Tibial artery (tissue), 4 donors: ENCODE measurements at regions not wholly inside any gene's neighbourhood (a gene's known extent, or its start where the extent isn't known, plus 50 kb on each side); places are given as distances from the start of the nearest gene placed in this dataset.

Experiments used
- DNase-seq, 2 donors: peaks; one replicate each; pipeline ENCODE4 v3.0.0-alpha.2; 2019
- H3K27ac ChIP-seq, 2 donors: fragments of 200-600 bp; sonication (generic) in 1 of 2; 1 replicate in 1 of 2; 2 replicates in 1 of 2; pipeline ENCODE4 v1.5.1; 2018 to 2019; ENCODE audit warnings: mild to moderate bottlenecking in 1 of 2
- H3K27me3 ChIP-seq, 2 donors: fragments of 200-600 bp; sonication (generic) in 1 of 2; one replicate each; pipeline versions ENCODE4 v1.5.1 to v1.6.0; 2016 to 2019
- H3K36me3 ChIP-seq, 3 donors: fragments of 200-600 bp; sonication (generic) in 2 of 3; one replicate each; pipeline ENCODE4 v1.5.1; 2016 to 2019; ENCODE audit warnings: mild to moderate bottlenecking in 2 of 3
- H3K4me1 ChIP-seq, 4 donors: fragments of 200-600 bp; sonication (generic) in 2 of 4; 1 replicate in 3 of 4; 2 replicates in 1 of 4; pipeline ENCODE4 v1.5.1; 2016 to 2019
- H3K4me3 ChIP-seq, 2 donors: fragments of 200-600 bp; sonication (generic) in 1 of 2; 1 replicate in 1 of 2; 2 replicates in 1 of 2; pipeline ENCODE4 v1.5.1; 2018 to 2019; ENCODE audit warnings: mild to moderate bottlenecking in 2 of 2
- H3K9me3 ChIP-seq, 3 donors: fragments of 200-600 bp; sonication (generic) in 1 of 3; one replicate each; pipeline ENCODE4 v1.5.1; 2016 to 2019
- intact Hi-C: fragments of 100-400 bp; cut with DNase I; formaldehyde crosslinking; loops from one replicate; pipeline ENCODE4 v1.15.0; 2023; ENCODE audit warnings: low total_unique reads
- TF ChIP-seq, protein P1 (sequence below), 2 experiments: fragments of 200-600 bp in 1 of 2; fragments of 450-650 bp in 1 of 2; IDR thresholded peaks; one replicate each; pipeline ENCODE4 v1.5.1; 2017 to 2019; ENCODE audit warnings: antibody characterized with exemption in 2 of 2, mild to moderate bottlenecking in 1 of 2, moderate library complexity in 1 of 2

DNA sequence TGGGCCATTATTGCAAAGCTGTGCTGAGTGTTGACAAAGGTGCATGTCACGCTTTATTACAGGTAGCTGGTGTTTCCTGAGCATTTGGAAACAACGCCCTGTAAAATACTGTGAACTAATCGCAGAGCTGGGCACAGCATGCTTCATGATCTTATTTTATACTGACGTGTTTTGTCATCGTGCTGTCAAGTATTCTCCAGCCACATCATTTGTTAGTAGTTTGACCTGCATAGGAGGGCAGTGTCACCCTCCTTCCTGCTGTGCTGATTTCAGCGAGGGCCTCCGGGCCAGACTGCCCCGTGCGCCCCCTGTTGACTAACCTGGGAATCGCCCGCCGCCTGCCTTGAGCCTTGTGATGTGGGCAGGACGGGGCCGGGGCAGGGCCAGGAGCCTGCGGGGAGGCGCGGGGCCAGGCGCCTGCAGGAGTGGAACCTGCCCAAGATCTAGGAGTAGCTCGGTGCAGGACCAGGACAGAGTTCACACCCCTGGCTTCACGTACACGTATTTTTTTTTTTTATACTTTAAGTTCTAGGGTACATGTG, 820.7 kb downstream of the KCNJ18 start:
- intact Hi-C loops = no loop called here
- no peak overlapping the region for H3K27ac ChIP-seq
- H3K9me3 ChIP-seq = peaks cover 0 to 7% (median 0%) of the 10 kb centered on the region in 3 donors
- no peaks in the 10 kb centered on the region for H3K4me1 ChIP-seq
- no peak for DNase-seq
- H3K27me3 ChIP-seq = no peaks in the 10 kb centered on the region
- TF ChIP-seq, protein P1, sequence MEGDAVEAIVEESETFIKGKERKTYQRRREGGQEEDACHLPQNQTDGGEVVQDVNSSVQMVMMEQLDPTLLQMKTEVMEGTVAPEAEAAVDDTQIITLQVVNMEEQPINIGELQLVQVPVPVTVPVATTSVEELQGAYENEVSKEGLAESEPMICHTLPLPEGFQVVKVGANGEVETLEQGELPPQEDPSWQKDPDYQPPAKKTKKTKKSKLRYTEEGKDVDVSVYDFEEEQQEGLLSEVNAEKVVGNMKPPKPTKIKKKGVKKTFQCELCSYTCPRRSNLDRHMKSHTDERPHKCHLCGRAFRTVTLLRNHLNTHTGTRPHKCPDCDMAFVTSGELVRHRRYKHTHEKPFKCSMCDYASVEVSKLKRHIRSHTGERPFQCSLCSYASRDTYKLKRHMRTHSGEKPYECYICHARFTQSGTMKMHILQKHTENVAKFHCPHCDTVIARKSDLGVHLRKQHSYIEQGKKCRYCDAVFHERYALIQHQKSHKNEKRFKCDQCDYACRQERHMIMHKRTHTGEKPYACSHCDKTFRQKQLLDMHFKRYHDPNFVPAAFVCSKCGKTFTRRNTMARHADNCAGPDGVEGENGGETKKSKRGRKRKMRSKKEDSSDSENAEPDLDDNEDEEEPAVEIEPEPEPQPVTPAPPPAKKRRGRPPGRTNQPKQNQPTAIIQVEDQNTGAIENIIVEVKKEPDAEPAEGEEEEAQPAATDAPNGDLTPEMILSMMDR (IDR thresholded peaks at IDR 0.05) = no peak
- H3K36me3 ChIP-seq = no peaks in the 10 kb centered on the region
- H3K4me3 ChIP-seq = no peak overlapping the region

DNA sequence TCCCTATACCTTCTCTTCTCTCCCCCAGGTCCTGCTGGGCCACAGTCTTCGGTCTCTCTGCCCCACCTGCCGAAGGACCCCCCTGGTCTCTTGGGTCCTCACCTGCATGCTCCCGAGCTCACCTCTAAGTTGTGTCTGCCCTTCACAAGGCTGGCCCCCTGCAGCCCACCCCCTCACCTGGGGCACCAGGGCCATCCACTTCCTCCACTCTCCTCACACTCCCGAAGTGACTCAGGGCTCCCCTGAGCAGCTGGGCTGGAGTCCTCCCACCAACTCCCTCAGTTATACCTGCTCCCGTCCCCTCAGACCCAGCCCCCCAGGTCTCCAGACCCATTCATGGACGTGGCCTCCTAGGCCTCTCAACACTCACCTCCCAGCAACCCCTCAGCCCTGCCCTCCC, 822.0 kb downstream of the KCNJ18 start:
- TF ChIP-seq, protein P1 (IDR thresholded peaks at IDR 0.05) = no peak
- H3K36me3 ChIP-seq = no peaks in the 10 kb centered on the region
- peaks cover 0 to 7% (median 0%) of the 10 kb centered on the region in 3 donors for H3K9me3 ChIP-seq
- no peak overlapping the region for H3K27ac ChIP-seq
- no peak for DNase-seq
- no peak overlapping the region for H3K4me3 ChIP-seq
- no peaks in the 10 kb centered on the region for H3K27me3 ChIP-seq
- intact Hi-C loops = no loop called here
- H3K4me1 ChIP-seq = no peaks in the 10 kb centered on the region

DNA sequence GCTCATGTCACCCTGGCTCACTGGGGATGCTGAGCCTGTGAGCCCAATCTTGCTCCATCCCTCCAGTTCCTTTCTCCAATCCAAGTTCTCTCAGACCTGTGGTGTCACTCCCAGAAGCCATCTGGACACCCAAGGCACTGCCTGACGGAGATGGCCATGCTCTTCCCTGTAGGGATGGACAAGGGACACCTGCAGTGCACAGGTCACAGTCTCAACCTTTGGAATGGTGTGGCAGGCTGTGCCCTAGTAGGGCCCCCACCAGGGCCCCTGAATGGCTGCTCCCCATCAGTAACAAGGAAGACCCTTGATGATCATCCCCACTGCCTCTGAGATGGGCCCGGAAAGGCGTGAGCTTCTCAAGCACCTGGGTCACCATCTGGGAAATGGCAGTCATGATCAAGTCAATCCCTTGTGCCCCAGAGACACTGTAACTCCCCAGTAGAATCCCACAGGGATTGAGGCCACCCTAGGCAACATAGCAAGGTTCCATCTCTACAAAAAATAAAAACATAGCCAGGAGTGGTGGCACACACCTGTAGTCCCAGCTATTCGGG, 822.5 kb downstream of the KCNJ18 start:
- Histone ChIP-seq H3K9me3 (peaks cover 0 to 7% (median 0%) of the 10 kb centered on the region in 3 donors), H3K27me3 (no peaks in the 10 kb centered on the region), H3K36me3 (no peaks in the 10 kb centered on the region), H3K4me1 (no peaks in the 10 kb centered on the region), H3K4me3 (no peak overlapping the region), H3K27ac (no peak overlapping the region)
- DNase-seq = no peak
- intact Hi-C loops = no loop called here
- TF ChIP-seq, protein P1 (IDR thresholded peaks at IDR 0.05) = no peak

DNA sequence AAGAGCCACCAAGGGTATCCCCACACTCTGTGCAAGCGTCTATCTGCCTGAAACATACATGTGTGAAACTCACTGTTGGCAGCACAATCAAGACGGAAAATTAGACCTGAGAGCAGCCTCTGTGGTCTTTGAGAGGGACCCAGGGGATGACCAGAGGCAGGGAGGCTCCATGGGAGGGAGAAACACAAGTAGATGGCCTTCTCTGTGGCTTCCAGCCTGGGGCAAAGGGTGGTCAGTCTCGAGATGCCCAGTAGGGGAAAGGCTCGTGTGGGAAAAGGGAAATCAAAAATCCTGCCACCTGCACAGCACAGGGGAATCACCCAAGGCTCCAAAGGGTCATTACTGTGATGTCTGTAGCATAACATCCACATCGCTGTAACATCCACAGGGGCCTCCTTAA, 823.3 kb downstream of the KCNJ18 start:
- TF ChIP-seq, protein P1 (IDR thresholded peaks at IDR 0.05) = no peak
- H3K36me3 ChIP-seq = no peaks in the 10 kb centered on the region
- DNase-seq = no peak
- no peak overlapping the region for H3K27ac ChIP-seq
- peaks cover 0 to 7% (median 0%) of the 10 kb centered on the region in 3 donors for H3K9me3 ChIP-seq
- no peak overlapping the region for H3K4me3 ChIP-seq
- intact Hi-C loops = no loop called here
- H3K4me1 ChIP-seq = no peaks in the 10 kb centered on the region
- H3K27me3 ChIP-seq = no peaks in the 10 kb centered on the region

DNA sequence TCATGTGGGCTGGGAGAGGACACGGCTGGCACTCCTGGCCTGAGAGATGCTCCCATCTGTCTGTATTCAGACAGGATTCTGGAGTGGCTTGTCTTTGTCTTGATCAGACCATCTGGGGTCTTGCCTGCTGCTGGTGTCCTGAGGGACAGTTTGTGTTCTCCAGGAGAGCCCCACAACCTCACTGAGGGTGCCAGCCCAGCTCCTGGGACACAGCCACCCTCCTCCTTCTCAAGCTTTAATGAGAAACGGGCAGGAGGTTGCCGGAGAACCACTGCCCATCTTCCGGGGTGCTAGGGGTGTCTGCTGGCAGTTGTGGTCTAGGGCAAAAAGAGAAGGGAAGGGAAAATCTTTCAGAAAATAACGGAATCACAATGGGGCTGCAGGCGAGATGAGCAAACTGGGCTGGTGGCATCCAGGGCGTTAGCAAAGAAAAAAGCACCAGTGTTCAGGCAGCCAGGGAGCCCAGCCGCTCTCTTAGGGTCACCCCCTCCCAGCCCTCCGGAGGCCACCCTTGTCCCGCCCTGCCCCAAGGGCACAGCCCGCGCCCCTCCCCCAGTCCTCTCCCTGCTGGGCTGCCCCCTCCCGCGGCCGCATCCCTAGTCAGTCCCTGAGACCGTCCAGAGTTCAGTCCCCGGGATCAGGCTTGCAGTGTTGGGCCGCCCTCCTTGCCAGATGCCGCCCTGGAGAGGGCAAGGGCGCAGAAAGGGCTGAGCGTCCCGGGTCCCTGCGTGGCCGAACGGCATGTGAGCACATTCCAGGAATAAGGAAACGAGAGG, 824.7 kb downstream of the KCNJ18 start:
- H3K4me3 ChIP-seq = no peak overlapping the region
- no peaks in the 10 kb centered on the region for H3K4me1 ChIP-seq
- TF ChIP-seq, protein P1 (IDR thresholded peaks at IDR 0.05) = no peak
- H3K27ac ChIP-seq = no peak overlapping the region
- intact Hi-C loops = no loop called here
- no peaks in the 10 kb centered on the region for H3K36me3 ChIP-seq
- H3K27me3 ChIP-seq = no peaks in the 10 kb centered on the region
- H3K9me3 ChIP-seq = peaks cover 0 to 7% (median 0%) of the 10 kb centered on the region in 3 donors
- DNase-seq = no peak
